ENCODE measurements at regions not wholly inside any gene's neighbourhood (a gene's known extent, or its start where the extent isn't known, plus 50 kb on each side); places are given as distances from the start of the nearest gene placed in this dataset.

- DNase-seq (ENCODE audit: low read depth in 3 of 3, low spot score in 2 of 3): no peak
Observed at GRCh38 chr13:70432276-70432805, 324.1 kb upstream of the KLHL1 start.

GRCh38 chr13:70430256-70430655 is 322.0 kb upstream of the KLHL1 start:
- no peak for DNase-seq (ENCODE audit: low read depth in 3 of 3, low spot score in 2 of 3)

GRCh38 chr13:70424928-70425327 is 316.7 kb upstream of the KLHL1 start:
- DNase-seq (ENCODE audit: low read depth in 3 of 3, low spot score in 2 of 3): no peak

GRCh38 chr13:70424428-70424827 is 316.2 kb upstream of the KLHL1 start:
- DNase-seq (ENCODE audit: low read depth in 3 of 3, low spot score in 2 of 3): no peak

GRCh38 chr13:70415136-70415535 is 306.9 kb upstream of the KLHL1 start:
- no peak for DNase-seq (ENCODE audit: low read depth in 3 of 3, low spot score in 2 of 3)

GRCh38 chr13:70408865-70409264 is 300.6 kb upstream of the KLHL1 start:
- no peak for DNase-seq (ENCODE audit: low read depth in 3 of 3, low spot score in 2 of 3)

GRCh38 chr13:70407486-70407885 is 299.2 kb upstream of the KLHL1 start:
- DNase-seq (ENCODE audit: low read depth in 3 of 3, low spot score in 2 of 3): no peak

- DNase-seq (ENCODE audit: low read depth in 3 of 3, low spot score in 2 of 3): no peak
Observed at GRCh38 chr13:70405266-70405665, 297.0 kb upstream of the KLHL1 start.

- DNase-seq (ENCODE audit: low read depth in 3 of 3, low spot score in 2 of 3): no peak
Observed at GRCh38 chr13:70394031-70394548, 285.8 kb upstream of the KLHL1 start.

- no peak for DNase-seq (ENCODE audit: low read depth in 3 of 3, low spot score in 2 of 3)
Observed at GRCh38 chr13:70391678-70392077, 283.4 kb upstream of the KLHL1 start.

- no peak for DNase-seq (ENCODE audit: low read depth in 3 of 3, low spot score in 2 of 3)
Observed at GRCh38 chr13:70390968-70391367, 282.7 kb upstream of the KLHL1 start.

GRCh38 chr13:70390064-70390463 is 281.8 kb upstream of the KLHL1 start:
- DNase-seq (ENCODE audit: low read depth in 3 of 3, low spot score in 2 of 3): no peak

GRCh38 chr13:70388935-70389334 is 280.7 kb upstream of the KLHL1 start:
- no peak for DNase-seq (ENCODE audit: low read depth in 3 of 3, low spot score in 2 of 3)

GRCh38 chr13:70386919-70387318 is 278.7 kb upstream of the KLHL1 start:
- no peak for DNase-seq (ENCODE audit: low read depth in 3 of 3, low spot score in 2 of 3)

GRCh38 chr13:70385852-70386251 is 277.6 kb upstream of the KLHL1 start:
- no peak for DNase-seq (ENCODE audit: low read depth in 3 of 3, low spot score in 2 of 3)

- no peak for DNase-seq (ENCODE audit: low read depth in 3 of 3, low spot score in 2 of 3)
Observed at GRCh38 chr13:70384156-70384555, 275.9 kb upstream of the KLHL1 start.

GRCh38 chr13:70380809-70381208 is 272.6 kb upstream of the KLHL1 start:
- no peak for DNase-seq (ENCODE audit: low read depth in 3 of 3, low spot score in 2 of 3)

GRCh38 chr13:70375718-70376117 is 267.5 kb upstream of the KLHL1 start:
- no peak for DNase-seq (ENCODE audit: low read depth in 3 of 3, low spot score in 2 of 3)

- no peak for DNase-seq (ENCODE audit: low read depth in 3 of 3, low spot score in 2 of 3)
Observed at GRCh38 chr13:70370924-70371323, 262.7 kb upstream of the KLHL1 start.

GRCh38 chr13:70366720-70367119 is 258.5 kb upstream of the KLHL1 start:
- DNase-seq (ENCODE audit: low read depth in 3 of 3, low spot score in 2 of 3): no peak

GRCh38 chr13:70363991-70364390 is 255.7 kb upstream of the KLHL1 start:
- DNase-seq (ENCODE audit: low read depth in 3 of 3, low spot score in 2 of 3): no peak

- no peak for DNase-seq (ENCODE audit: low read depth in 3 of 3, low spot score in 2 of 3)
Observed at GRCh38 chr13:70362820-70363570, 254.7 kb upstream of the KLHL1 start.
